ENCODE measurements at regions not wholly inside any gene's neighbourhood (a gene's known extent, or its start where the extent isn't known, plus 50 kb on each side); places are given as distances from the start of the nearest gene placed in this dataset.
A peak's percentile ranks its signal among the peaks of the same experiment; 100 is the strongest.

GRCh38 chr10:132134241-132135052, 52.3 kb upstream of the DPYSL4 start:
- Histone ChIP-seq H3K9me3 (no peaks in the 10 kb centered on the region), H3K36me3 (no peaks in the 10 kb centered on the region), H3K4me1 (peaks cover 10% of the 10 kb centered on the region), H3K4me3 (ENCODE audit: low read depth, low read length) (no peak overlapping the region), H3K27me3 (no peaks in the 10 kb centered on the region)
- peak; percentile 15; the same call in 1 of the 2 replicates for TF ChIP-seq CTCF (IDR thresholded peaks at IDR 0.05; ENCODE audit: low read depth, low read length)
- DNase-seq: peak; percentile 1

GRCh38 chr10:132135053-132135872, 51.5 kb upstream of the DPYSL4 start:
- peaks cover 10% of the 10 kb centered on the region for H3K4me1 ChIP-seq
- no peak for TF ChIP-seq CTCF (IDR thresholded peaks at IDR 0.05; ENCODE audit: low read depth, low read length)
- DNase-seq: peak; percentile 4
- H3K4me3 ChIP-seq (ENCODE audit: low read depth, low read length): no peak overlapping the region
- no peaks in the 10 kb centered on the region for H3K27me3 ChIP-seq
- no peaks in the 10 kb centered on the region for H3K9me3 ChIP-seq
- no peaks in the 10 kb centered on the region for H3K36me3 ChIP-seq

- H3K36me3 ChIP-seq: no peaks in the 10 kb centered on the region
- peaks cover 10% of the 10 kb centered on the region for H3K4me1 ChIP-seq
- DNase-seq: no peak
- H3K9me3 ChIP-seq: no peaks in the 10 kb centered on the region
- H3K27me3 ChIP-seq: no peaks in the 10 kb centered on the region
- no peak overlapping the region for H3K4me3 ChIP-seq (ENCODE audit: low read depth, low read length)
- TF ChIP-seq CTCF (IDR thresholded peaks at IDR 0.05; ENCODE audit: low read depth, low read length): no peak
Observed at GRCh38 chr10:132136097-132136521, 50.6 kb upstream of the DPYSL4 start.

- H3K4me3 ChIP-seq (ENCODE audit: low read depth, low read length): no peak overlapping the region
- H3K27me3 ChIP-seq: no peaks in the 10 kb centered on the region
- no peaks in the 10 kb centered on the region for H3K9me3 ChIP-seq
- H3K36me3 ChIP-seq: no peaks in the 10 kb centered on the region
- no peak for TF ChIP-seq CTCF (IDR thresholded peaks at IDR 0.05; ENCODE audit: low read depth, low read length)
- DNase-seq: no peak
- H3K4me1 ChIP-seq: peaks cover 10% of the 10 kb centered on the region
Observed at GRCh38 chr10:132136689-132137088, 50.1 kb upstream of the DPYSL4 start.

Measured in BE2C (cell line).